ENCODE measurements at regions not wholly inside any gene's neighbourhood (a gene's known extent, or its start where the extent isn't known, plus 50 kb on each side); places are given as distances from the start of the nearest gene placed in this dataset.

GRCh38 chr2:9087121-9087681, 83.7 kb upstream of the MBOAT2 start:
- no peak for TF ChIP-seq CTCF (IDR thresholded peaks at IDR 0.05; ENCODE audit: unreplicated experiment)
- no peaks in the 10 kb centered on the region for H3K27me3 Mint-ChIP-seq (ENCODE audit: unreplicated experiment)
- no peaks in the 10 kb centered on the region for H3K9me3 Mint-ChIP-seq (ENCODE audit: low read depth, unreplicated experiment)
- H3K4me1 Mint-ChIP-seq (ENCODE audit: low read depth, unreplicated experiment), result no peaks in the 10 kb centered on the region
- no TSS peak for BruUV-seq (replicated peaks)
- CTCF ChIA-PET, result no interaction called here
- DNase-seq, result no peak
- intact Hi-C loops (cut with micrococcal nuclease; ENCODE audit: unreplicated experiment), result no loop called here
- H3K36me3 Mint-ChIP-seq (ENCODE audit: insufficient read depth, unreplicated experiment), result no peaks in the 10 kb centered on the region
- no peak overlapping the region for H3K27ac Mint-ChIP-seq (ENCODE audit: unreplicated experiment)
- H3K4me3 Mint-ChIP-seq (ENCODE audit: low read depth, unreplicated experiment), result no peak overlapping the region

DNA sequence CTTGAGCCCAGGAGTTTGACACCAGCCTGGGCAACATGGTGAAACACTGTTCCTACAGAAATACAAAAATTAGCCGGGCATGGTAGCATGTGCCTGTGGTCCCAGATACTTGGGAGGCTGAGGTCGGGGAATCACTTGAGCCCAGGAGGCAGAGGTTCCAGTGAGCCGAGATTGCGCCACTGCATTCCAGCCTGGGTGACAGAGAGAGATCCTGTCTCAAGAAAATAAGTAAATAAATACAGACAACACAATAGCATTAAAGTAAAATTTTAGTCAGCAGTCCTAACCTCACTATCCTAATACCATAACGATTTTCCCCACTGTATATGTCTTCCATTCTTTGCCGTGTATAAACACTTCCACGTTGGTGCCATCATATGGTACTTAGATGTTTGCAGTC, 83.0 kb upstream of the MBOAT2 start:
- Mint-ChIP-seq H3K36me3 (ENCODE audit: insufficient read depth, unreplicated experiment) (no peaks in the 10 kb centered on the region), H3K27me3 (ENCODE audit: unreplicated experiment) (no peaks in the 10 kb centered on the region), H3K27ac (ENCODE audit: unreplicated experiment) (no peak overlapping the region), H3K4me1 (ENCODE audit: low read depth, unreplicated experiment) (no peaks in the 10 kb centered on the region), H3K9me3 (ENCODE audit: low read depth, unreplicated experiment) (no peaks in the 10 kb centered on the region), H3K4me3 (ENCODE audit: low read depth, unreplicated experiment) (no peak overlapping the region)
- no peak for TF ChIP-seq CTCF (IDR thresholded peaks at IDR 0.05; ENCODE audit: unreplicated experiment)
- intact Hi-C loops (cut with micrococcal nuclease; ENCODE audit: unreplicated experiment), result no loop called here
- no peak for DNase-seq
- CTCF ChIA-PET, result no interaction called here
- BruUV-seq (replicated peaks), result no TSS peak

DNA sequence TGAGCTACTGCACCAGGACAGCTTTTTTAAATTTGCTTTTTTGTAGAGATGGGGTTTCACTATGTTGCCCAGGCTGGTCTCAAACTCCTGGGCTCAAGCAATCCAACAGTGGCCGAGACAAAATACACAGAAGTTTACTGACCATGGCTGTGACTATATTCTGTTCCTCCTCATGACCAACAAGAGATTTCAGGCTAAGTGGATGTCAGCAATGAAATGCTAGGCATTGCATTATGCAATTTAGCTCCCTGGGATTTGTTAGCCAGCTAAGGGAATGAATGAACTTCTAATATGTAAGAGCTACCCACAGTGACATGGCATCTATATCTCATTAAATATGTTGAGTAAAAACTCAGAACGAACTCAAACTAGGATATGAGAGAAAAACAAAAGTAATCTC, 81.9 kb upstream of the MBOAT2 start:
- intact Hi-C loops (cut with micrococcal nuclease; ENCODE audit: unreplicated experiment), result no loop called here
- CTCF ChIA-PET, result no interaction called here
- Mint-ChIP-seq H3K9me3 (ENCODE audit: low read depth, unreplicated experiment) (no peaks in the 10 kb centered on the region), H3K27ac (ENCODE audit: unreplicated experiment) (no peak overlapping the region), H3K36me3 (ENCODE audit: insufficient read depth, unreplicated experiment) (no peaks in the 10 kb centered on the region), H3K4me3 (ENCODE audit: low read depth, unreplicated experiment) (no peak overlapping the region), H3K27me3 (ENCODE audit: unreplicated experiment) (no peaks in the 10 kb centered on the region), H3K4me1 (ENCODE audit: low read depth, unreplicated experiment) (no peaks in the 10 kb centered on the region)
- no peak for DNase-seq
- no peak for TF ChIP-seq CTCF (IDR thresholded peaks at IDR 0.05; ENCODE audit: unreplicated experiment)
- BruUV-seq (replicated peaks), result no TSS peak

- H3K4me1 Mint-ChIP-seq (ENCODE audit: low read depth, unreplicated experiment), result no peaks in the 10 kb centered on the region
- H3K9me3 Mint-ChIP-seq (ENCODE audit: low read depth, unreplicated experiment), result no peaks in the 10 kb centered on the region
- no peaks in the 10 kb centered on the region for H3K36me3 Mint-ChIP-seq (ENCODE audit: insufficient read depth, unreplicated experiment)
- no peak for TF ChIP-seq CTCF (IDR thresholded peaks at IDR 0.05; ENCODE audit: unreplicated experiment)
- intact Hi-C loops (cut with micrococcal nuclease; ENCODE audit: unreplicated experiment), result no loop called here
- no TSS peak for BruUV-seq (replicated peaks)
- H3K27ac Mint-ChIP-seq (ENCODE audit: unreplicated experiment), result no peak overlapping the region
- H3K4me3 Mint-ChIP-seq (ENCODE audit: low read depth, unreplicated experiment), result no peak overlapping the region
- CTCF ChIA-PET, result no interaction called here
- DNase-seq, result no peak
- H3K27me3 Mint-ChIP-seq (ENCODE audit: unreplicated experiment), result no peaks in the 10 kb centered on the region
Observed at GRCh38 chr2:9083287-9083686, 79.8 kb upstream of the MBOAT2 start.

All from Calu3 (cell line).